Liver (tissue), 7 donors: ENCODE measurements at regions not wholly inside any gene's neighbourhood (a gene's known extent, or its start where the extent isn't known, plus 50 kb on each side); places are given as distances from the start of the nearest gene placed in this dataset.

Experiments
- DNase-seq: peaks from one replicate; pipeline ENCODE4 v3.0.0-alpha.2; 2017; ENCODE audit warnings: low spot score
- H3K27ac ChIP-seq, 2 donors: one replicate each; pipeline ENCODE4 v1.7.0; 2013; ENCODE audit warnings: inconsistent platforms in 2 of 2, low read length in 2 of 2, control low read depth in 1 of 2, low read depth in 1 of 2, mild to moderate bottlenecking in 1 of 2
- H3K27me3 ChIP-seq, 4 donors: one replicate each; pipeline versions ENCODE4 v1.6.1 to v1.7.0; 2013; ENCODE audit warnings: low read length in 3 of 4, inconsistent platforms in 1 of 4, mild to moderate bottlenecking in 1 of 4, moderate library complexity in 1 of 4; ENCODE audit not compliant: control insufficient read depth in 4 of 4, insufficient read depth in 4 of 4
- H3K36me3 ChIP-seq, 4 donors: one replicate each; pipeline versions ENCODE4 v1.6.1 to v1.7.0; 2013; ENCODE audit warnings: low read length in 3 of 4, mild to moderate bottlenecking in 3 of 4, low read depth in 1 of 4, moderate library complexity in 1 of 4; ENCODE audit not compliant: control insufficient read depth in 4 of 4, insufficient read depth in 3 of 4
- H3K4me1 ChIP-seq, 4 donors: one replicate each; pipeline versions ENCODE4 v1.6.1 to v1.7.0; 2013; ENCODE audit warnings: low read length in 3 of 4, mild to moderate bottlenecking in 3 of 4, moderate library complexity in 1 of 4; ENCODE audit not compliant: control insufficient read depth in 4 of 4, insufficient read depth in 4 of 4
- H3K4me3 ChIP-seq, 3 donors: one replicate each; pipeline versions ENCODE4 v1.6.1 to v1.7.0; 2013; ENCODE audit warnings: low read length in 3 of 3, control low read depth in 1 of 3, low read depth in 1 of 3, mild to moderate bottlenecking in 1 of 3
- H3K9ac ChIP-seq, 2 donors: one replicate each; pipeline ENCODE4 v1.7.0; 2013; ENCODE audit warnings: low read length in 2 of 2, mild to moderate bottlenecking in 2 of 2, moderate library complexity in 2 of 2, control low read depth in 1 of 2, low read depth in 1 of 2
- H3K9me3 ChIP-seq, 4 donors: one replicate each; pipeline versions ENCODE4 v1.6.1 to v1.7.0; 2013; ENCODE audit warnings: low read length in 3 of 4; ENCODE audit not compliant: control insufficient read depth in 4 of 4
- ATF3 ChIP-seq: IDR thresholded peaks from 2 replicates; pipeline ENCODE4 v1.6.1; 2016; ENCODE audit warnings: antibody characterized with exemption
- FOXA1 ChIP-seq: IDR thresholded peaks from 2 replicates; pipeline ENCODE4 v1.6.1; 2016; ENCODE audit warnings: antibody characterized with exemption
- FOXA2 ChIP-seq: IDR thresholded peaks from 2 replicates; pipeline ENCODE4 v1.6.1; 2016; ENCODE audit warnings: antibody characterized with exemption
- GABPA ChIP-seq, 2 donors: IDR thresholded peaks in 1 of 2; conservative IDR thresholded peaks in 1 of 2; 2 replicates each; pipeline ENCODE4 v1.6.1; 2016; ENCODE audit warnings: antibody characterized with exemption in 2 of 2, mild to moderate bottlenecking in 1 of 2, moderate library complexity in 1 of 2
- HNF4A ChIP-seq, 2 donors: conservative IDR thresholded peaks; 2 replicates each; pipeline ENCODE4 v1.6.1; 2016; ENCODE audit warnings: antibody characterized with exemption in 2 of 2, mild to moderate bottlenecking in 2 of 2
- JUND ChIP-seq, 2 donors: IDR thresholded peaks; 2 replicates each; pipeline ENCODE4 v1.6.1; 2016; ENCODE audit warnings: antibody characterized with exemption in 2 of 2
- RAD21 ChIP-seq, 2 donors: IDR thresholded peaks; 2 replicates each; pipeline ENCODE4 v1.6.1; 2016; ENCODE audit warnings: antibody characterized with exemption in 2 of 2, mild to moderate bottlenecking in 2 of 2
- REST ChIP-seq: IDR thresholded peaks from 2 replicates; pipeline ENCODE4 v1.6.1; 2016; ENCODE audit warnings: antibody characterized with exemption, mild to moderate bottlenecking
- RXRA ChIP-seq, 2 donors: IDR thresholded peaks; 2 replicates each; pipeline ENCODE4 v1.6.1; 2017 to 2018; ENCODE audit warnings: antibody characterized with exemption in 2 of 2, mild to moderate bottlenecking in 1 of 2
- TAF1 ChIP-seq: conservative IDR thresholded peaks from 2 replicates; pipeline ENCODE4 v1.6.1; 2016; ENCODE audit warnings: antibody characterized with exemption, mild to moderate bottlenecking
- YY1 ChIP-seq: IDR thresholded peaks from 2 replicates; pipeline ENCODE4 v1.6.1; 2016; ENCODE audit warnings: antibody characterized with exemption, mild to moderate bottlenecking
- ZBTB33 ChIP-seq: IDR thresholded peaks from 2 replicates; pipeline ENCODE4 v1.6.1; 2016; ENCODE audit warnings: antibody characterized with exemption
- WGBS: extraction: QIAGEN DNeasy Blood & Tissue Kit; methylation state at CpG from one replicate; pipeline ENCODE4 v1.1.7; 2013; 5-methylcytosine and 5-hydroxymethylcytosine counted together
- donor health status: healthy.
- donor health status: healthy.
- donor health status: healthy.
- donor health status: healthy.

DNA sequence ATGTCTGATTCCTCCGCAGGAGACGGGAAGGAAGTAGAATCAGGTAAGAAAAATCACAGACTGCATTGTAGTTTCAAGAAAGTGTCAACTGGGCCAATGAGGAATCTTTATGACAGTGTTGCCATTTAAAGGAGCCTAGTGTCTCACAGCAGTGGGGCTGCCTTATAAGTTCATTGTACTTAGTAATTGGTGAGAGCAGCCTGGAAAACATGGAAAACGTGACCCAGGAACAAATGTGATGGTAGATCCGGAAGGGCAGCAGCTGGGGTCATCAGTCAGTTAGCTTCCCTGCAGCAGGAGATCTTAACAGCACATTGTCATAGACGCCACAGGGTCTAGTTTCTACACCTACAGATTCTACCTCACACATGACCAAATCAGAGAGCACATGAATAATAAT, 630.0 kb upstream of the LMO3 start:
- Histone ChIP-seq H3K9me3 (no peaks in the 10 kb centered on the region), H3K9ac (no peak overlapping the region), H3K36me3 (no peaks in the 10 kb centered on the region), H3K4me3 (no peak overlapping the region), H3K4me1 (no peaks in the 10 kb centered on the region), H3K27me3 (no peaks in the 10 kb centered on the region), H3K27ac (no peak overlapping the region)
- DNase-seq: no peak
- WGBS: 59% methylated on average over 5 of the region's 5 CpGs
- TF ChIP-seq FOXA2: no peak
- no peak for TF ChIP-seq HNF4A (conservative IDR thresholded peaks at IDR 0.05)
- TF ChIP-seq YY1: no peak
- no peak for TF ChIP-seq GABPA (IDR thresholded peaks at IDR 0.05 in 1 of 2, conservative IDR thresholded peaks at IDR 0.05 in 1 of 2)

DNA sequence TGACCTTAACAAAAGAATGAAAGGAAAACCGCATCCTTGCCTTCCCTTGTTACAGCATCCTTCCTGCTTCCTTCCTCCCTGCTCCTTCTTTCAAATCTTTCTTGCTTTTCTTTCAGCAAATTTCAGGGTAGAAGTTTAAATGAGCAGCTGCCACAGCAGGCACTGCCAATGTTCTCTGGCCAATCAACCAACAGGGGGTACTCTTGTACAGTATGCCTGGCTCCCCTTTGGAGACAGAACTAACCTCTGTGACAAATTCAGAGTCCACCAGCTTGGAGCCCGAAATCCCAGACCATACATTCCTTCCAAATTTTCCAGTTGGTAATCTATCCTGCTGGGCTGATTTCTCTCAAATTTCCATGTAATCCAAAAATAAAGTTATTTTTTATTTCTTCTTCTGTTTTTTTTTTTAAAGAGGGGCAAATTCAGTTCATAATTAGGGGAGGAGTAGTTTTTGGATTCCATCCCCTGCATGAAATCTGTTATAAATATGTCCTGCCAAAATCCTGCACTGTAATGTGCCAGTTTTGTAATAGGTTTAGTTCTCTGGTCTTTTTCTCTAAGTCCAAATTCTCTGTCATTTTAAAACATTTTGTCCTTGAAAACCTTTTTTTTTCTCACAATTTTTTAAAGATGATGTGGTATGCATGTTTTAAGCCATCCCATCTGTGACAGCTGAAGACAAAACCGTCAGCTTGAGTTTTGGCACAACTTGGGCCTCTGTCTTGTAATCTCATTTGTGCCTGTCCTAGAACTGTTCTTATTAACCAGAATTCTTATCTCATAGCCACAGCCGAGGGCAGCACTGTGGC, 610.0 kb upstream of the LMO3 start:
- H3K9ac ChIP-seq: no peak overlapping the region
- no peak for DNase-seq
- H3K4me3 ChIP-seq: no peak overlapping the region
- no peaks in the 10 kb centered on the region for H3K9me3 ChIP-seq
- H3K4me1 ChIP-seq: no peaks in the 10 kb centered on the region
- H3K27ac ChIP-seq: no peak overlapping the region
- TF ChIP-seq ATF3 (no peak), GABPA (IDR thresholded peaks at IDR 0.05 in 1 of 2, conservative IDR thresholded peaks at IDR 0.05 in 1 of 2) (no peak), RAD21 (IDR thresholded peaks at IDR 0.05) (no peak), JUND (IDR thresholded peaks at IDR 0.05) (no peak)
- H3K36me3 ChIP-seq: no peaks in the 10 kb centered on the region
- no peaks in the 10 kb centered on the region for H3K27me3 ChIP-seq
- WGBS: 48% methylated on average over 4 of the region's 4 CpGs

DNA sequence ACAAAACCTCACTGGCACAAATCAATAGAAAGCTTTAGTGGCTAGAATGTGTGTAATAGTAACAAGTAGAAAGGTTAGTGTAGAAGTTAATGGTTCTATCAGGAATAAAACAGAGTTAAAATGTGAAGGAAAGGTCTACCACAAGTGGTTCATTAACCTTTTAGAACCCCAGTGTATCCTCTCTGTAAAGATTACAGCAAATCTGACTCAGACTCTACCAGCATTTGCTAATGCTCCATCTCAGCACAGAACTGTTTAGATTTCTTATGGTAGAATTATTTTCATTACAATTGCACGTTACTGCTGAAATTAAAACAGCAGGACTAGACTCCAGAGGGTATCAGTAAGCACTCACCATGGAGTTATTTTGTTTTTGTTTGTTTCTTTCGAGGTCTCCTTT, 609.0 kb upstream of the LMO3 start:
- Histone ChIP-seq H3K36me3 (no peaks in the 10 kb centered on the region), H3K27ac (no peak overlapping the region), H3K27me3 (no peaks in the 10 kb centered on the region), H3K4me3 (no peak overlapping the region), H3K4me1 (no peaks in the 10 kb centered on the region), H3K9me3 (no peaks in the 10 kb centered on the region), H3K9ac (no peak overlapping the region)
- 28% methylated on average over 2 of the region's 2 CpGs for WGBS
- no peak for DNase-seq
- TF ChIP-seq ATF3 (no peak), ZBTB33 (no peak), RAD21 (IDR thresholded peaks at IDR 0.05) (no peak), FOXA1 (no peak), TAF1 (no peak), RXRA (IDR thresholded peaks at IDR 0.05) (no peak), YY1 (no peak)

DNA sequence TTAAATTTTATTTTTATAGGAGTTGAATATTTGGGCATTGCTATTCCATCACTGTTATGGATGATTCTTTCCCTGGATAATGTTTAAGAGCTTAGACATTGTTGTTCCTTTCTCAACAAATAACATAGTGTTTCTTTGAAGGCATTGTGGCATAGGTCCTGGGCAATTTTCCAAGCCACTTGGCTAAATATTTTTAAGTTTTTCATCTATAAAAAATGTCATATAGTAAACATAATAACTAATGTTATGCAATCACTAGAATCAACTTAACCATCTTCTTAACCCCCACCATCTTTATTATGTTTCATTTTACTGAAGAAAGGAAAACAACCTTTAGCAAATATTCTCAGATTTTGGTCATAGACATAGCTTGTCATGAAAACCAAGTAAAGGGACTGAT, 600.6 kb upstream of the LMO3 start:
- Histone ChIP-seq H3K4me1 (no peaks in the 10 kb centered on the region), H3K9me3 (no peaks in the 10 kb centered on the region), H3K36me3 (no peaks in the 10 kb centered on the region), H3K27me3 (peaks cover 0 to 3% (median 0%) of the 10 kb centered on the region in 4 donors), H3K27ac (no peak overlapping the region), H3K9ac (no peak overlapping the region), H3K4me3 (no peak overlapping the region)
- DNase-seq: no peak
- TF ChIP-seq REST: no peak
